ENCODE measurements at regions not wholly inside any gene's neighbourhood (a gene's known extent, or its start where the extent isn't known, plus 50 kb on each side); places are given as distances from the start of the nearest gene placed in this dataset.

- DNase-seq = peak; percentile 67
These were observed 114.4 kb upstream of the CDK1 start for GRCh38 chr10:60663850-60664249.

- no peak for DNase-seq
These were observed 115.2 kb upstream of the CDK1 start for GRCh38 chr10:60662917-60663614.

DNA sequence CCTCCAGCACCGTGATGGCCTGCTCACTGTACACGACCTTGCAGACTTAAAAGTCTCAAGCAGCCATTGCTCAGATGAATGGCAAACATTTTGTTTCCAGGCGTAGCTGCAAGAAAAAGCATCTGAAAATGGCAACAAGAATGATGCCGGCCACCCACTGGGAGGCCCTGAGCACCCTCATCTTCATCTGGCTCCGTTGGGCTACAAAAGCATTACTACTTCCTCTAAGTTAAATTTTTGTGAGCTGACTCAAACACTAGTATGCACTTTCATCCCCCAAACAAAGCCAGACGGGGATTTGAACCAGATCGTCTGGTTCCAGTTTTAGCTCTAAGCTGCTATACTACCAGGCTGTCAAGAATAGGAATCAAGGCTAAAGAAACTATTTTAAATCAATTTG is 116.6 kb upstream of the CDK1 start:
- no peak for DNase-seq

- DNase-seq = no peak
These were observed 117.7 kb upstream of the CDK1 start for GRCh38 chr10:60660625-60661024.

DNA sequence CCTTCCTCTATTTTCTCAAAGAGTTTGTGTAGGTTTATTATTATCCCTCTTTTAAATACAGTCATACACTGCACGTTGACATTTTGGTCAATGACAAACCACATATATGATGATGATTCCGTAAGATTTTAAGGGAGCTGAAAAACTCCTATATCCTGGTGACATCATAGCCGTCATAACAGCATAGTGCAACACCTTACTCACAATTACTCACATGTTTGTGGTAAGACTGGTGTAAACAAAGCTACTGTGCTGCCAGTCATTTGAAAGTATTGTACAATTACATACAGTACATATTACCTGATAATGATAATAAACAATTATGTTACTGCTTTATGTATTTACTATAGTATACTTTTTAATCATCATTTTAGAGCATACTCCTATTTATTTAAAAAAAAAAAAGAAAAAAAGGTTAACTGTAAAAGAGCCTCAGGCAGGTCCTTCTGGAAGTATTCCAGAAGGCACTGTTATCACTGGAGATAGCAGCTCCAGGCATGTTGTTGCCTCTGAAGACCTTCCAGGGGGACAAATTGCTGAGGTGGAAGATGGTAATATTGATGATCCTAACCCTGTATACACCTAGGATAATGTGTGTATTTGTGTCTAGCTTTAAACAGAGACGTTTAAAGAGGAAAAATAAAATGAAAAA is 123.3 kb upstream of the CDK1 start:
- DNase-seq = no peak

DNA sequence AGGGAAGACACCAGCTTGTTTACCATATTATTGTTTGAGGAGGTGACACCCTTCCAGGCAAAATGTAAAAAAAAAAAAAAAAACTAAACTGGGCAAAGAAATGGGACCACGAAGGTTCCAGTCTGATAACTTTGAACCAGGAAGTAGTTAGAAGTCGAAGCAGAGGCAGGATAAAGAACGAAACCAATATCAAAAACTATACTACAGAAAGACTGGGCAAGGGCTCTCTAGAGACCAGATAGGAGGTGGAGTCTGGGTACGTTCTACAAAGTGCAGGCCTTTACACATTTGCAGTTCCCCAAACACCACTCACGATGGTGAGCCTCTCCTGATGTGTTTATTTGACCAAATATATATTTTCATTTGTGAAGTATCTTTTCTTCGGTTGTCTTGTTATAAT is 125.7 kb upstream of the CDK1 start:
- no peak for DNase-seq

GRCh38 chr10:60650378-60650800 is 127.9 kb upstream of the CDK1 start:
- DNase-seq = no peak

GRCh38 chr10:60649485-60650377 is 128.5 kb upstream of the CDK1 start:
- peak; percentile 43 for DNase-seq

DNA sequence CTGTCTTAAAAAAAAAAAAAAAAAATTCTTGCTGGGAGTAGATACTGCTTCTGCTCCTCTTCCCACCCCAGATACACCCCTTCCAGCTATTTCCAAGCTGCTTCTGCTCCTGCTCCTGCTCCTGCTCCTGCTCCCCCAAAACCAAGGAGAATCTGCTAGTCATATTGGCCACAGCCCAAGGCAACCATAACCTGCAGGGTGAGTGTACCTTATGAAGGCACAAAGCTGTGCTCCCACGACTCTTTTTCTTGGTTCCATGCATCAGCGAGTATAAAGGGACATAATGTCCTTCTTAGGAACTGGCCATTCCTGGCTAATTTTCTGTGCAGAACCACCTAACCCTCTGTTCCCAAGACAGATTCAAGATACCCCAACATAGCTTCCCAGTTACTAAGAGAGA is 129.5 kb upstream of the CDK1 start:
- DNase-seq = no peak

DNA sequence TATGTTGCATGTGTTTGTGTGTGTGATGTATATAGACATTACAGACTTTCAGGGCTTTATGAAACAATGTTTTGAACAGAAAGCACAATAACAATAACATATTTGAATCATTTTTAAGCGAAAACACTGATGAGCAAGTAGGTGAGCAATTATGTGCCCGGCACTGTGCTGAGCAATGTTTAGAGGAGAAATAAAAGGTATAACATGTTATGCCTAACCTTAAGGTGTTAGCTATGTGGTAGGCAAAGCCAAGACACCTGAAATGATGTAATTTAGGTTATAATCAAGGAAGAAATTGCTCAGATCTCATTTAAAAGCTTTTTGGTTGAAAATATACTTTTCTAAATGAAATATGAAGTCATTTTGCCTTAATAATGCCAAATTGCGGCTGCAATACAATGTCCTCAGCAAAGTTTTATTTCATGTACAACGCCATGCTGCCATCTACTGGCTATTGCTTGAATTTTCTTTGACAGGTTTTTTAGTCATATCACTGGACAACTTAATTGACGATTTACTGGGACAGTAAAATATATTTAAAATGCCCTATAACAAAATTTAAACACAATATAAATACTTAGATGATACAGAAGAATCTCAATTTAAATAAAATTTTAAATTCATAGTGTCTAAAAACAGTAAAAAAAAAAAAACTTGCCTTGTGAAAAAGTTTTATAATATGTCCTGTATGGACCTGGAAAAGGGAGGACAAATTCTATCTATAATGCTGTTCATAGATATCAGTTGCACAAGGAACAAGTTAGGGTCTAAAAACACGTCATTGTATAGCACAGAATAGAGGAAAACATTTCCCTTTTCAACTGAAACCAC is 131.1 kb upstream of the CDK1 start:
- peak; percentile 21 for DNase-seq

DNA sequence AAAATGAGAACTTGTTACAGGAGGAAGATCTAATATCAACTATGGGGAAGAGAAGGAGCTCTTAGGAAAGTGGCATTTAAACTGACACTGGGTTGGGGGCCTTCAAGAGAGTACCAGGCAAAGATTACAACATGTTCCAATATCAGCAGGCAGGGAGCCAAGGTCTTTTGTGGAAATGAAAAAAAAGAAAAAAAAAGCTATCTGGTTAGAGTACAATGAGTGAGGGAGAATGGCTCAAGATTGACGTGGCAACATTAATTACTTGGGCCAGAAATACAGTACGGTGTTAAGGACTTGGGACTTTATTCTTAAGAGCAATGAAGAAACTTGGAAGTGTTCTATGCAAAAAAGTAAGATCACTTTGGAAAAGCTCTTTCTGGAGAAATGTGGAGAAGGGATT is 132.3 kb upstream of the CDK1 start:
- DNase-seq = no peak

DNA sequence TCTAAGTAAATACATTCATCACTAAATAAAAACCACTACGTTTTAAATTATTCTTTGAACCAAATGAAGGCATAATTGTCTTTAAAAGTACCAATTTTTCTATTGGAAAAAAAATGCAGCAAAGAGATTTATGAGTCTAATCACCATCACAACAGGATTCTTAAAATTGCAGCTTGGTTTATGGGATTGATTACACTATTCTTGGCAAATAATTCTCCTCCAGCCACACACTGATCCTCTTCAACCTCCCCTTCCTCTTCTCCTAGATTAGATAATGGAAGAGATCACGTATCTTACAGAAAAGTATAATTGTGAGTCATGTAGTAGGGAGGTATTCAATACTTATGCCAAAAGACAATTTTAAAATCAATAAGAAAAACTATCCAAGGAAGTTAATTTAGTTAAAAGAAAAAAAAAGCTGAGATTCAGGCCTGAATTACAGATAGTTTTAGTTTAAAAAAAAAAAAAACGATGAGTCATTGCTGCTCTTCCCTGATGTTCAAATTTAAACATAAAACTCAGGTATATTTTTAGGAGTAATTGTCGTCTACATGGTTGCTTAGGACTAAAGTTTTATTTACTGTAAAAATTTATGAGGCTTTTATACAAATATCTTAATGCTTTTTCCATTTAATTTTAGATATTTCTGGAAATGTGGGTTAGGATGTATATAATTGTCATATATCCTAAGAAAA is 133.7 kb upstream of the CDK1 start:
- no peak for DNase-seq

GRCh38 chr10:60643874-60644273 is 134.4 kb upstream of the CDK1 start:
- DNase-seq = no peak

DNA sequence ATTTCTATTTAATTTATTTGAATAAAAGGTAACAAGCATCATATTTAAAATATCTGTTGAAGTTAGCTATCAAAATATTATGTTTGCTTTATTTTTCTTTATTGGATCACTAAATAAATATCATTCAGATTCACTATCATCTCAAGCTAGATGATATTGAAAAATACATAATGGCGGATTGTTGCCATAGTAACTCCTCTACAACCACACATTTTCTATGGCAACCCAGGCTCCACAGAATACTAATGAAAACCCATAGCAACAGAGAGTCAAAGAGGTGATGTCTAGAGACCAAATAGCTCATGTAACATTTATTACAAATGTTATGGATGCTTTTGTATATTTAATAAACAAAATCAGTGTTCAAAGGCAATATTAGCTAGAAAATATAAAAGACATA is 148.9 kb upstream of the CDK1 start:
- DNase-seq = peak; percentile 20

- no peak for DNase-seq
These were observed 150.2 kb upstream of the CDK1 start for GRCh38 chr10:60627778-60628748.

GRCh38 chr10:60626037-60626436 is 152.2 kb upstream of the CDK1 start:
- DNase-seq = no peak

DNA sequence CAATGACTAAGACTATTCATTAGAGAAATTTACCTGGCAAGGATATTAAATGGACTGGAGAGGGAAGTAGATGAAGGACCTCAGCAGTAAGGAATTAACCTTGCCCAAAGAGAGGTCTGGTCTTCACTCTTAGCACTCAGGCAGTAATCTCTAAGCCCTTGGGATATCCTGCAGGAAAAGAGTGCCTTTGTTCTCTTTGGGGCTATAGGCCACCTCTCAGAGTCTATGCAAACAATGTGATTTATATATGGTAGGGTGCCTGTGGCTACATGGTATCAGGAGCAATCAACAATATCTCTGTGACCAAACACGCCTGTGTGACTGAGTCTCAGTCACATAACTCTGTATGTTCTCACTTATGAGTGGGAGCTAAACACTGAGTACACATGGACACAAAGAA is 154.7 kb upstream of the CDK1 start:
- no peak for DNase-seq

DNA sequence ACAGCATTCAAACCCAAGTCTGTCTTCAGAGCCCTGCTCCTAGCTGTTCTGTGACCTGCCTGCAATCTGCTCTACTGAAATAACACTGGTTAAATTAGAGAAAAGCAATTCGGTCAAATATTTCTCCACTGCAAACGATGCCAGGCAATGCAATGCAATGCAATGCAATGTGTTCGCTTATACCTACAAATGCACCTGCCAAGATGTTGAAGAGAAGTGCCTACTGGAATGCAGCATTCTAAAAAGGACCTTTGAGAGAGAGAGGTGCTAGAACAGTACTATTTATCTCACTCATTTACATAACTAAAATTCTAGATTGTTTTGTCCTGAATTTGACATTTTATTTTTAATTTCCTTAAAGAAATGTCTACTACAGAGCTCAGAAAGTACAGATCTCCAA is 157.3 kb upstream of the CDK1 start:
- no peak for DNase-seq

DNA sequence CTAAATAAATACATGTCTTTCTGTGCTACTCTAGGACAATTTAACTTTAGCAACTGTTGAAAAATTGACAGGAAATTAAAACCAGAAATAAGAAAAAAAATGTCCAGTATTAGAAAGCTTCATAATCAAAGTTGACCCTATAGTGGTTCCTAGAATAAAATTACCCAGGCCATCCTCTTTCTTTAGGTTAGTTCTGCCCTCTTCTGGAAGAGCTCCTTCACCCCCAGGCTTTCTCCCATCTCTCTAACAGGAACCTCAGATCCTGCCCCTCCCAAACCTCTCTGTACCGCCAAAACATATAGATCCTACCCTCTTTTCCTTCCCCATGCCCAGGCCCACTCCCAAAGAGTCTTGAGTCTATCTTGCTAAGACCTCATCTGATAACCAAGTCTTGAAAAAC is 159.4 kb upstream of the CDK1 start:
- DNase-seq = no peak

GRCh38 chr10:60615541-60615940 is 162.7 kb upstream of the CDK1 start:
- no peak for DNase-seq

DNA sequence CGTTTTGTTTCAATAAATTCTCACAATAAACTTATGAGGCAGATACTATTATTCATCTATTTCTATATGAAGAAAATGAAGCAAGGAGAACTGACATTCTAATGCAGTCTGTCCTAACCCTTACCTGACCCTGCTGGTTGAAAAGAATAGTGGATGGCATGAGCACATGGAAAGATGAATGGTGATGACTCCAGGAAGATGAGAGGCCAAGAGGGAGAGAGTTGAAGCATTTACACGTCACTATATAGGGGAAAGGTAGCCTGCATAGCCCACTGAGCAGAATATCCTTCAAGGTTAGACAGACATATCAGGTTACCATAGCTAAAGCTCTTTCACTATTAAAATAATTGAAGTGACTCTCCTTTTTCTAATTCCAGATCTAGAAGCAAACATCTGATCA is 163.9 kb upstream of the CDK1 start:
- DNase-seq = no peak

All from NCI-H748 treated with DMSO at 0.1 percent for 48 hours (cell line).